Suprapubic skin (tissue), 4 donors: ENCODE measurements at regions not wholly inside any gene's neighbourhood (a gene's known extent, or its start where the extent isn't known, plus 50 kb on each side); places are given as distances from the start of the nearest gene placed in this dataset.

Source experiments
- DNase-seq, 2 donors: peaks; one replicate each; pipeline ENCODE4 v3.0.0-alpha.2; 2019; ENCODE audit warnings: low spot score in 2 of 2
- H3K27ac ChIP-seq: fragments of 200-600 bp; sonication (generic); one replicate; pipeline ENCODE4 v1.5.1; 2019
- H3K27me3 ChIP-seq: fragments of 200-600 bp; sonication (generic); one replicate; pipeline ENCODE4 v1.5.1; 2019
- H3K36me3 ChIP-seq: fragments of 200-600 bp; sonication (generic); one replicate; pipeline ENCODE4 v1.5.1; 2019
- H3K4me1 ChIP-seq: fragments of 200-600 bp; sonication (generic); one replicate; pipeline ENCODE4 v1.5.1; 2019
- H3K4me3 ChIP-seq: fragments of 200-600 bp; sonication (generic); one replicate; pipeline ENCODE4 v1.5.1; 2019; ENCODE audit warnings: mild to moderate bottlenecking
- H3K9me3 ChIP-seq: fragments of 200-600 bp; sonication (generic); one replicate; pipeline ENCODE4 v1.5.1; 2019
- CTCF ChIP-seq, 2 donors: fragments of 200-600 bp in 1 of 2; fragments of 450-650 bp in 1 of 2; sonication (generic) in 1 of 2; IDR thresholded peaks; one replicate each; pipeline ENCODE4 v1.5.1; 2016 to 2019; ENCODE audit warnings: antibody characterized with exemption in 2 of 2, mild to moderate bottlenecking in 1 of 2, moderate library complexity in 1 of 2
- EP300 ChIP-seq: sonication (generic); formaldehyde crosslinking; IDR thresholded peaks from one replicate; pipeline ENCODE4 v1.6.1; 2017; ENCODE audit warnings: antibody characterized with exemption
- POLR2A ChIP-seq, 2 donors: fragments of 450-650 bp; IDR thresholded peaks; one replicate each; pipeline ENCODE4 v1.6.1; 2017; ENCODE audit warnings: antibody characterized with exemption in 2 of 2, mild to moderate bottlenecking in 2 of 2, moderate library complexity in 2 of 2
- POLR2AphosphoS5 ChIP-seq, 3 donors: sonication (generic); formaldehyde crosslinking; IDR thresholded peaks; one replicate each; pipeline ENCODE4 v1.6.1; 2017; ENCODE audit warnings: antibody characterized with exemption in 3 of 3
- WGBS: methylation state at CpG from one replicate; pipeline ENCODE4 v1.1.5; 2018; 5-methylcytosine and 5-hydroxymethylcytosine counted together

GRCh38 chr6:15854826-15855710 lies 192.2 kb upstream of the DTNBP1 start:
- no peaks in the 10 kb centered on the region for H3K27me3 ChIP-seq
- TF ChIP-seq CTCF (IDR thresholded peaks at IDR 0.05), result no peak
- no peak for TF ChIP-seq POLR2A (IDR thresholded peaks at IDR 0.05)
- WGBS, result 73% methylated on average over 7 of the region's 7 CpGs

DNA sequence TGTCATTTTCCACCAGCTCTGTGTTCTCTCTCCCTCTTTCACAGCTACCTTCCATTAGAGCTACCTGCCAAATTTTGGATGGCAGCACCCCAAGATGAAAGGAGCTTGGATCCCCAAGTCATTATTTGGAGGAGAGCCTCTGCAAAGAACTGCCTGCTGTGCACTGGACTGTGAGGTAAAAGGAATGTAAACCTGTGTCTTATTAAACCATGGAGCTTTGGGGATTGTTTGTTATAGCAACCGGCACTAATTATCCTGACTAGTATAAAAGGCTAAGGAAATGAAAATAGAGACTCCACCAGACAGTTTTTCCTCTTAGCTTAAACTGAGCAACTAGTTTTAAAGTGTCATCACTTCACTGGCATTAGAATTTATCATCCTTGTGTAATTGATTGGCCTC lies 191.6 kb upstream of the DTNBP1 start:
- 93% methylated on average over 1 of the region's 1 CpG for WGBS
- Histone ChIP-seq H3K36me3 (no peaks in the 10 kb centered on the region), H3K4me3 (no peak overlapping the region), H3K4me1 (no peaks in the 10 kb centered on the region), H3K9me3 (no peaks in the 10 kb centered on the region), H3K27ac (no peak overlapping the region), H3K27me3 (no peaks in the 10 kb centered on the region)
- no peak for DNase-seq
- TF ChIP-seq EP300 (no peak), CTCF (IDR thresholded peaks at IDR 0.05) (no peak), POLR2AphosphoS5 (IDR thresholded peaks at IDR 0.05) (no peak), POLR2A (IDR thresholded peaks at IDR 0.05) (no peak)

More at GRCh38 chr6:15854826-15855710, 192.2 kb upstream of the DTNBP1 start:
- no peaks in the 10 kb centered on the region for H3K4me1 ChIP-seq
- H3K27ac ChIP-seq, result no peak overlapping the region
- no peaks in the 10 kb centered on the region for H3K36me3 ChIP-seq
- H3K9me3 ChIP-seq, result no peaks in the 10 kb centered on the region
- no peak for DNase-seq
- H3K4me3 ChIP-seq, result no peak overlapping the region

DNA sequence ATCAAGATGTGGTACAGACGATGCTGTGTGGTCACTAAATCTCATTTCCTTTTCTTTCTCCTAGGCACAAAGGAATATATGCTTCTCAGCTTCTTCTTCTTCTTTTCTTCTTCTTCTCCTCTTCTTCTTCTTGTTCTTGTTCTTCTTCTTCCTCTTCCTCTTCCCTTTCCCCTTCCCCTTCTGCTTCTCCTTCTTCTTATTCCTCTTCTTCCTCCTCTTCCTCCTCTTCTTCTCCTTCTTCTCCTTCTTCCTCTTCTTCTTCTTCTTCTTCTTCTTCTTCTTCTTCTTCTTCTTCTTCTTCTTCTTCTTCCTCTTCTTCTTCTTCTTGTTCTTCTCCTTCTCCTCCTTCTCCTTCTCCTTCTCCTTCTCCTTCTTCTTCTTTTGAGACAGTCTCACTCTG lies 190.4 kb upstream of the DTNBP1 start:
- Histone ChIP-seq H3K9me3 (no peaks in the 10 kb centered on the region), H3K4me1 (no peaks in the 10 kb centered on the region), H3K27me3 (no peaks in the 10 kb centered on the region), H3K27ac (no peak overlapping the region), H3K4me3 (no peak overlapping the region), H3K36me3 (no peaks in the 10 kb centered on the region)
- 96% methylated on average over 1 of the region's 1 CpG for WGBS
- TF ChIP-seq EP300 (no peak), POLR2AphosphoS5 (IDR thresholded peaks at IDR 0.05) (no peak), CTCF (IDR thresholded peaks at IDR 0.05) (no peak), POLR2A (IDR thresholded peaks at IDR 0.05) (no peak)
- DNase-seq, result no peak

- 77% methylated on average over 2 of the region's 2 CpGs for WGBS
- Histone ChIP-seq H3K4me3 (no peak overlapping the region), H3K27me3 (no peaks in the 10 kb centered on the region), H3K36me3 (no peaks in the 10 kb centered on the region), H3K9me3 (no peaks in the 10 kb centered on the region), H3K27ac (no peak overlapping the region), H3K4me1 (no peaks in the 10 kb centered on the region)
- TF ChIP-seq EP300 (no peak), POLR2AphosphoS5 (IDR thresholded peaks at IDR 0.05) (no peak), CTCF (IDR thresholded peaks at IDR 0.05) (no peak), POLR2A (IDR thresholded peaks at IDR 0.05) (no peak)
- DNase-seq, result no peak
Observed at GRCh38 chr6:15852289-15852688, 189.5 kb upstream of the DTNBP1 start.

GRCh38 chr6:15849395-15849794 lies 186.6 kb upstream of the DTNBP1 start:
- Histone ChIP-seq H3K27ac (no peak overlapping the region), H3K9me3 (no peaks in the 10 kb centered on the region), H3K4me3 (no peak overlapping the region), H3K4me1 (no peaks in the 10 kb centered on the region), H3K36me3 (no peaks in the 10 kb centered on the region), H3K27me3 (no peaks in the 10 kb centered on the region)
- DNase-seq, result no peak
- TF ChIP-seq CTCF (IDR thresholded peaks at IDR 0.05), result no peak
- no peak for TF ChIP-seq EP300
- no peak for TF ChIP-seq POLR2AphosphoS5 (IDR thresholded peaks at IDR 0.05)
- no peak for TF ChIP-seq POLR2A (IDR thresholded peaks at IDR 0.05)
- 95% methylated on average over 4 of the region's 4 CpGs for WGBS
